Natural killer cell (primary cell): ENCODE measurements at regions not wholly inside any gene's neighbourhood (a gene's known extent, or its start where the extent isn't known, plus 50 kb on each side); places are given as distances from the start of the nearest gene placed in this dataset.

Experiments used
- ATAC-seq, 3 donors: fragments of 150-1000 bp in 2 of 3; fragments of 200-7000 bp in 1 of 3; cut with Tn5 transposase; 1 replicate in 1 of 3; 2 replicates in 2 of 3; pipeline ENCODE4 v1.10.0; 2021; ENCODE audit warnings: mild to moderate bottlenecking in 2 of 3, moderate library complexity in 2 of 3
- DNase-seq, 2 donors: peaks; one replicate each; pipeline versions ENCODE4 v3.0.0 to v3.0.0-alpha.2; 2013 to 2021; ENCODE audit warnings: mixed read lengths in 1 of 2
- H3K27ac ChIP-seq: one replicate; pipeline ENCODE4 v1.5.1; 2013; ENCODE audit warnings: mild to moderate bottlenecking, low read length
- H3K27me3 ChIP-seq: one replicate; pipeline ENCODE4 v1.6.1; 2013; ENCODE audit warnings: low read length; ENCODE audit not compliant: control insufficient read depth, insufficient read depth
- H3K36me3 ChIP-seq: one replicate; pipeline ENCODE4 v1.6.1; 2013; ENCODE audit warnings: low read length; ENCODE audit not compliant: control insufficient read depth, insufficient read depth
- H3K4me1 ChIP-seq: one replicate; pipeline ENCODE4 v1.6.1; 2013; ENCODE audit warnings: low read length; ENCODE audit not compliant: control insufficient read depth, insufficient read depth
- H3K4me3 ChIP-seq: one replicate; pipeline ENCODE4 v1.5.1; 2013; ENCODE audit warnings: low read length
- H3K9me3 ChIP-seq: one replicate; pipeline ENCODE4 v1.6.1; 2013; ENCODE audit warnings: low read length; ENCODE audit not compliant: control insufficient read depth, insufficient read depth
- H3K27ac Mint-ChIP-seq, 2 donors: one replicate each; pipeline ENCODE4 v1.8.0; 2022; ENCODE audit warnings: mild to moderate bottlenecking in 2 of 2, mixed read lengths in 2 of 2, moderate library complexity in 1 of 2
- H3K27me3 Mint-ChIP-seq, 2 donors: one replicate each; pipeline ENCODE4 v1.8.0; 2022; ENCODE audit warnings: low read depth in 2 of 2, mixed read lengths in 2 of 2
- H3K36me3 Mint-ChIP-seq: one replicate; pipeline ENCODE4 v1.8.0; 2022; ENCODE audit warnings: mixed read lengths
- H3K4me1 Mint-ChIP-seq, 2 donors: one replicate each; pipeline ENCODE4 v1.8.0; 2022; ENCODE audit warnings: mixed read lengths in 2 of 2
- H3K4me3 Mint-ChIP-seq: one replicate; pipeline ENCODE4 v1.8.0; 2022; ENCODE audit warnings: mild to moderate bottlenecking, moderate library complexity, mixed read lengths
- H3K9me3 Mint-ChIP-seq, 2 donors: one replicate each; pipeline ENCODE4 v1.8.0; 2022; ENCODE audit warnings: mixed read lengths in 2 of 2
- WGBS: methylation state at CpG from one replicate; pipeline ENCODE4 v1.1.7; 2013; ENCODE audit warnings: missing lambda C conversion rate; ENCODE audit not compliant: insufficient coverage; 5-methylcytosine and 5-hydroxymethylcytosine counted together
- intact Hi-C: fragments of 100-400 bp; cut with micrococcal nuclease; formaldehyde crosslinking; loops from one replicate; pipeline ENCODE4 v1.14.2; 2022
- TF ChIP-seq, protein P1 (sequence below): fragments of 200-600 bp; IDR thresholded peaks from one replicate; pipeline ENCODE4 v1.8.0; 2022; ENCODE audit warnings: antibody characterized with exemption

DNA sequence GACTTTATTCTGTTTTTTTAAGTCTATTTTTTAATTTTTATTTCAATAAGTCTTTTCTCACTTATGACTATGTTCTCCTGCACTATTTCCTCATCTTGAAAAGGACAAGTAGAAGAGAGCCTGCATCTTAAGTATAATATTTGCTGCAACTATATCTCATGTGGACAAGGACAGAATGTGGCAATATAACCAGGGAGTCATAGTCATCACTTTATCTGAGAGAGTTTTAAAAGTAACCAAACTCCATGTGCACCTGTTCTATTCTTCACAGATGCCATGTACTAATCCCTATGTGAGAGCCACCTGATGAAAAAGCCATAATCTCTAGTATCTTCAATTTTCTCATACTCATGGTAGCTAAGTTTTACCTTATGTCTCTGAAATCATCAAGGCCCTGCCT is 104.2 kb upstream of the SOX6 start:
- Mint-ChIP-seq H3K27me3 (no peaks in the 10 kb centered on the region), H3K4me3 (no peak overlapping the region), H3K9me3 (peaks cover 3 to 13% of the 10 kb centered on the region in 2 donors), H3K27ac (no peak overlapping the region), H3K4me1 (no peaks in the 10 kb centered on the region), H3K36me3 (no peaks in the 10 kb centered on the region)
- ATAC-seq = no peak
- Histone ChIP-seq H3K4me1 (no peaks in the 10 kb centered on the region), H3K36me3 (no peaks in the 10 kb centered on the region), H3K9me3 (no peaks in the 10 kb centered on the region), H3K27me3 (no peaks in the 10 kb centered on the region), H3K27ac (no peak overlapping the region), H3K4me3 (no peak overlapping the region)
- TF ChIP-seq, protein P1, sequence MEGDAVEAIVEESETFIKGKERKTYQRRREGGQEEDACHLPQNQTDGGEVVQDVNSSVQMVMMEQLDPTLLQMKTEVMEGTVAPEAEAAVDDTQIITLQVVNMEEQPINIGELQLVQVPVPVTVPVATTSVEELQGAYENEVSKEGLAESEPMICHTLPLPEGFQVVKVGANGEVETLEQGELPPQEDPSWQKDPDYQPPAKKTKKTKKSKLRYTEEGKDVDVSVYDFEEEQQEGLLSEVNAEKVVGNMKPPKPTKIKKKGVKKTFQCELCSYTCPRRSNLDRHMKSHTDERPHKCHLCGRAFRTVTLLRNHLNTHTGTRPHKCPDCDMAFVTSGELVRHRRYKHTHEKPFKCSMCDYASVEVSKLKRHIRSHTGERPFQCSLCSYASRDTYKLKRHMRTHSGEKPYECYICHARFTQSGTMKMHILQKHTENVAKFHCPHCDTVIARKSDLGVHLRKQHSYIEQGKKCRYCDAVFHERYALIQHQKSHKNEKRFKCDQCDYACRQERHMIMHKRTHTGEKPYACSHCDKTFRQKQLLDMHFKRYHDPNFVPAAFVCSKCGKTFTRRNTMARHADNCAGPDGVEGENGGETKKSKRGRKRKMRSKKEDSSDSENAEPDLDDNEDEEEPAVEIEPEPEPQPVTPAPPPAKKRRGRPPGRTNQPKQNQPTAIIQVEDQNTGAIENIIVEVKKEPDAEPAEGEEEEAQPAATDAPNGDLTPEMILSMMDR = no peak
- intact Hi-C loops = no loop called here
- DNase-seq = no peak

GRCh38 chr11:16456366-16456765 is 100.0 kb upstream of the SOX6 start:
- no peaks in the 10 kb centered on the region for H3K27me3 ChIP-seq
- no peak overlapping the region for H3K4me3 ChIP-seq
- DNase-seq (no peak), ATAC-seq (no peak)
- Mint-ChIP-seq H3K36me3 (no peaks in the 10 kb centered on the region), H3K27ac (no peak overlapping the region), H3K4me1 (no peaks in the 10 kb centered on the region), H3K4me3 (no peak overlapping the region), H3K9me3 (peaks cover 3 to 9% of the 10 kb centered on the region in 2 donors), H3K27me3 (no peaks in the 10 kb centered on the region)
- intact Hi-C loops = no loop called here
- WGBS = 88% methylated on average over 2 of the region's 2 CpGs
- TF ChIP-seq, protein P1 = no peak
- no peak overlapping the region for H3K27ac ChIP-seq
- no peaks in the 10 kb centered on the region for H3K36me3 ChIP-seq
- no peaks in the 10 kb centered on the region for H3K4me1 ChIP-seq
- no peaks in the 10 kb centered on the region for H3K9me3 ChIP-seq

GRCh38 chr11:16454289-16454863 is 98.0 kb upstream of the SOX6 start:
- no peak overlapping the region for H3K4me3 ChIP-seq
- TF ChIP-seq, protein P1 = no peak
- Mint-ChIP-seq H3K9me3 (peaks cover 3 to 6% of the 10 kb centered on the region in 2 donors), H3K27ac (no peak overlapping the region), H3K4me1 (no peaks in the 10 kb centered on the region), H3K36me3 (no peaks in the 10 kb centered on the region), H3K27me3 (no peaks in the 10 kb centered on the region), H3K4me3 (no peak overlapping the region)
- H3K27me3 ChIP-seq = no peaks in the 10 kb centered on the region
- no peaks in the 10 kb centered on the region for H3K9me3 ChIP-seq
- intact Hi-C loops = no loop called here
- no peaks in the 10 kb centered on the region for H3K36me3 ChIP-seq
- H3K4me1 ChIP-seq = no peaks in the 10 kb centered on the region
- no peak for DNase-seq
- WGBS = 90% methylated on average over 2 of the region's 2 CpGs
- no peak overlapping the region for H3K27ac ChIP-seq
- ATAC-seq = no peak

- WGBS = 63% methylated on average over 1 of the region's 1 CpG
- TF ChIP-seq, protein P1 = no peak
- H3K4me3 ChIP-seq = no peak overlapping the region
- peaks cover 2 to 3% of the 10 kb centered on the region in 2 donors for H3K9me3 Mint-ChIP-seq
- H3K9me3 ChIP-seq = no peaks in the 10 kb centered on the region
- no peaks in the 10 kb centered on the region for H3K27me3 ChIP-seq
- no peaks in the 10 kb centered on the region for H3K4me1 Mint-ChIP-seq
- ATAC-seq (no peak), DNase-seq (no peak)
- no peaks in the 10 kb centered on the region for H3K36me3 Mint-ChIP-seq
- no peaks in the 10 kb centered on the region for H3K36me3 ChIP-seq
- H3K27ac Mint-ChIP-seq = no peak overlapping the region
- H3K27ac ChIP-seq = no peak overlapping the region
- no peaks in the 10 kb centered on the region for H3K4me1 ChIP-seq
- no peaks in the 10 kb centered on the region for H3K27me3 Mint-ChIP-seq
- H3K4me3 Mint-ChIP-seq = no peak overlapping the region
- intact Hi-C loops = no loop called here
Observed at GRCh38 chr11:16448123-16448717, 91.9 kb upstream of the SOX6 start.
